Ovary (tissue), 3 donors: ENCODE measurements at regions not wholly inside any gene's neighbourhood (a gene's known extent, or its start where the extent isn't known, plus 50 kb on each side); places are given as distances from the start of the nearest gene placed in this dataset.

Experiments
- CTCF ChIP-seq, 3 donors: fragments of 450-650 bp in 2 of 3; fragments of 200-600 bp in 1 of 3; IDR thresholded peaks; one replicate each; pipeline versions ENCODE4 v1.5.1 to v1.8.0; 2016 to 2022; ENCODE audit warnings: antibody characterized with exemption in 3 of 3, mild to moderate bottlenecking in 1 of 3
- EP300 ChIP-seq: sonication (generic); formaldehyde crosslinking; IDR thresholded peaks from one replicate; pipeline ENCODE4 v1.6.1; 2017; ENCODE audit warnings: antibody characterized with exemption
- POLR2A ChIP-seq: fragments of 450-650 bp; IDR thresholded peaks from one replicate; pipeline ENCODE4 v1.6.1; 2017; ENCODE audit warnings: antibody characterized with exemption, mild to moderate bottlenecking, moderate library complexity
- donor health status: DM: no; HTN: no; CAD: no.

GRCh38 chr11:10925149-10925926 is 67.5 kb upstream of the ZBED5 start:
- TF ChIP-seq CTCF (IDR thresholded peaks at IDR 0.05) (no peak), POLR2A (no peak), EP300 (no peak)
